AG04449 (cell line): ENCODE measurements at regions not wholly inside any gene's neighbourhood (a gene's known extent, or its start where the extent isn't known, plus 50 kb on each side); places are given as distances from the start of the nearest gene placed in this dataset.

ENCODE experiments used
- CTCF ChIA-PET: fragments of 350-600 bp; formaldehyde crosslinking; extraction: SDS; loops from one replicate; lab custom pipeline; 2021; ENCODE audit warnings: antibody characterized with exemption; lab: Yijun Ruan, JAX
- POLR2A ChIA-PET: fragments of 400-600, 350-600 bp; formaldehyde crosslinking; extraction: SDS; loops from one replicate; lab custom pipeline; 2020; ENCODE audit warnings: antibody characterized with exemption, inconsistent platforms; lab: Yijun Ruan, JAX
- DNase-seq: peaks from one replicate; pipeline ENCODE4 v3.0.0-alpha.2; 2010; ENCODE audit warnings: low read depth, low spot score
- H3K4me3 ChIP-seq: 2 replicates; pipeline ENCODE4 v1.5.1; 2011; ENCODE audit warnings: low read depth, mild to moderate bottlenecking, control low read depth, low read length
- CTCF ChIP-seq: IDR thresholded peaks from one replicate; pipeline ENCODE4 v1.5.1; 2011; ENCODE audit warnings: mild to moderate bottlenecking, moderate library complexity, low read length, control low read depth, inconsistent platforms; ENCODE audit not compliant: insufficient read depth; ENCODE audit errors: missing control alignments

GRCh38 chr3:89584398-89584797 is 477.0 kb downstream of the EPHA3 start:
- ChIA-PET CTCF (no interaction called here), POLR2A (no interaction called here)
- no peak for DNase-seq
- no peak for TF ChIP-seq CTCF
- H3K4me3 ChIP-seq = no peak overlapping the region

GRCh38 chr3:89586256-89586655 is 478.8 kb downstream of the EPHA3 start:
- H3K4me3 ChIP-seq = no peak overlapping the region
- ChIA-PET POLR2A (no interaction called here), CTCF (no interaction called here)
- DNase-seq = no peak
- TF ChIP-seq CTCF = no peak

GRCh38 chr3:89586676-89587075 is 479.3 kb downstream of the EPHA3 start:
- no peak for TF ChIP-seq CTCF
- no peak for DNase-seq
- ChIA-PET POLR2A (no interaction called here), CTCF (no interaction called here)
- no peak overlapping the region for H3K4me3 ChIP-seq

GRCh38 chr3:89606151-89606550 is 498.7 kb downstream of the EPHA3 start:
- DNase-seq = no peak
- TF ChIP-seq CTCF = no peak
- POLR2A ChIA-PET = no interaction called here
- CTCF ChIA-PET = no interaction called here
- no peak overlapping the region for H3K4me3 ChIP-seq

- no peak overlapping the region for H3K4me3 ChIP-seq
- DNase-seq = no peak
- TF ChIP-seq CTCF = no peak
- ChIA-PET POLR2A (no interaction called here), CTCF (no interaction called here)
Measured at GRCh38 chr3:89612027-89612426, 504.6 kb downstream of the EPHA3 start.

GRCh38 chr3:89613241-89613640 is 505.8 kb downstream of the EPHA3 start:
- DNase-seq = no peak
- ChIA-PET POLR2A (no interaction called here), CTCF (no interaction called here)
- no peak for TF ChIP-seq CTCF
- no peak overlapping the region for H3K4me3 ChIP-seq
